HCT116 (cell line): ENCODE measurements at regions not wholly inside any gene's neighbourhood (a gene's known extent, or its start where the extent isn't known, plus 50 kb on each side); places are given as distances from the start of the nearest gene placed in this dataset.

Experiments used
- ATAC-seq: fragments of 200-7000 bp; cut with Tn5 transposase; 2 replicates; pipeline ENCODE4 v1.9.1; 2020; ENCODE audit warnings: mild to moderate bottlenecking, moderate library complexity
- BruUV-seq: library from RNA; stranded (reverse); fragments of 400-500 nt; replicated peaks from 2 replicates; lab custom pipeline; 2021; lab: Mats Ljungman, UMichigan
- CTCF ChIA-PET: fragments of 300-600 bp; sonication (Branson Sonifier 250); formaldehyde crosslinking; loops from one replicate; lab custom pipeline; 2021; ENCODE audit warnings: antibody characterized with exemption; lab: Charles Lee
- POLR2A ChIA-PET: fragments of 300-600, 350-600 bp; sonication (Branson Sonifier 250); formaldehyde crosslinking; loops from one replicate; lab custom pipeline; 2021; ENCODE audit warnings: antibody characterized with exemption; lab: Charles Lee
- RAD21 ChIA-PET, 2 experiments: fragments of 300-600 bp; sonication (Branson Sonifier 250); formaldehyde crosslinking; loops; one replicate each; lab custom pipeline; 2023; ENCODE audit warnings: low total read pairs in 2 of 2; ENCODE audit not compliant: uncharacterized antibody in 2 of 2, unreplicated experiment in 2 of 2, low non-redundant PET in 1 of 2; lab: Charles Lee
- DNase-seq: peaks from one replicate; pipeline ENCODE4 v3.0.0-alpha.2; 2010; ENCODE audit warnings: low read depth, low spot score
- H2AFZ ChIP-seq: fragments of 200-600 bp; shearing (Covaris generic), sonication (generic); 2 replicates; pipeline ENCODE4 v1.6.1; 2017; ENCODE audit warnings: low read depth, mixed run types, mixed read lengths, antibody characterized with exemption, low read length; ENCODE audit not compliant: poor library complexity, severe bottlenecking
- H3K27ac ChIP-seq: 2 replicates; pipeline ENCODE4 v1.5.1; 2012; ENCODE audit warnings: low read depth, low read length
- H3K27me3 ChIP-seq: fragments of 200-600 bp; sonication (generic); 2 replicates; pipeline ENCODE4 v1.6.1; 2016; ENCODE audit warnings: mixed run types, low read length, mixed read lengths; ENCODE audit not compliant: insufficient read depth
- H3K36me3 ChIP-seq, 2 experiments: fragments of 200-500 bp in 1 of 2; fragments of 200-600 bp in 1 of 2; sonication (Bioruptor generic) in 1 of 2; sonication (generic) in 1 of 2; 2 replicates each; pipeline versions ENCODE4 v1.5.1 to v1.6.1; 2014 to 2016; ENCODE audit warnings: low read length in 2 of 2, inconsistent platforms in 1 of 2, mixed read lengths in 1 of 2, mixed run types in 1 of 2; ENCODE audit not compliant: insufficient read depth in 2 of 2, control insufficient read depth in 1 of 2
- H3K4me1 ChIP-seq, 2 experiments: fragments of 200-600 bp in 1 of 2; sonication (generic) in 1 of 2; 2 replicates each; pipeline versions ENCODE4 v1.5.1 to v1.6.1; 2012 to 2017; ENCODE audit warnings: low read length in 2 of 2, inconsistent platforms in 1 of 2, mild to moderate bottlenecking in 1 of 2, mixed read lengths in 1 of 2, mixed run types in 1 of 2, moderate library complexity in 1 of 2; ENCODE audit not compliant: insufficient read depth in 2 of 2, control insufficient read depth in 1 of 2
- H3K4me2 ChIP-seq: fragments of 200-600 bp; sonication (generic); 2 replicates; pipeline ENCODE4 v1.6.1; 2017; ENCODE audit warnings: mixed run types, low read length, mixed read lengths
- H3K4me3 ChIP-seq, 2 experiments: fragments of 200-600 bp in 1 of 2; sonication (generic) in 1 of 2; replicated peaks in 1 of 2; 2 replicates each; pipeline ENCODE4 v1.5.1; 2011 to 2016; ENCODE audit warnings: low read length in 2 of 2, control low read depth in 1 of 2, low read depth in 1 of 2, mild to moderate bottlenecking in 1 of 2, mixed read lengths in 1 of 2, mixed run types in 1 of 2
- H3K79me2 ChIP-seq: fragments of 200-600 bp; sonication (generic); 2 replicates; pipeline ENCODE4 v1.6.1; 2017; ENCODE audit warnings: mild to moderate bottlenecking, mixed run types, low read length, moderate library complexity, mixed read lengths; ENCODE audit not compliant: insufficient read depth
- H3K9ac ChIP-seq: fragments of 200-600 bp; sonication (generic); 2 replicates; pipeline ENCODE4 v1.6.1; 2016; ENCODE audit warnings: low read length, mixed read lengths
- H3K9me2 ChIP-seq: fragments of 200-600 bp; sonication (generic), shearing (Covaris generic); 2 replicates; pipeline ENCODE4 v1.6.1; 2017; ENCODE audit warnings: mixed run types, mild to moderate bottlenecking, moderate library complexity; ENCODE audit not compliant: insufficient read depth
- H3K9me3 ChIP-seq, 2 experiments: fragments of 200-500 bp in 1 of 2; fragments of 200-600 bp in 1 of 2; sonication (Bioruptor generic) in 1 of 2; sonication (generic) in 1 of 2; 2 replicates each; pipeline ENCODE4 v1.6.1; 2014 to 2017; ENCODE audit warnings: low read length in 2 of 2, mixed read lengths in 2 of 2, inconsistent platforms in 1 of 2, low read depth in 1 of 2, mild to moderate bottlenecking in 1 of 2, mixed run types in 1 of 2, moderate library complexity in 1 of 2; ENCODE audit not compliant: control insufficient read depth in 1 of 2, insufficient read depth in 1 of 2
- H4K20me1 ChIP-seq: fragments of 200-600 bp; sonication (generic), shearing (Covaris generic); 2 replicates; pipeline ENCODE4 v1.6.1; 2017; ENCODE audit warnings: mixed run types, mild to moderate bottlenecking, moderate library complexity; ENCODE audit not compliant: insufficient read depth
- ATF3 ChIP-seq: IDR thresholded peaks from 2 replicates; pipeline ENCODE4 v1.6.1; 2012
- ELF1 ChIP-seq: IDR thresholded peaks from 2 replicates; pipeline ENCODE4 v1.6.1; 2012; ENCODE audit warnings: low read depth, borderline replicate concordance
- EZH2 ChIP-seq: fragments of 200-600 bp; sonication (generic); IDR thresholded peaks from 2 replicates; pipeline ENCODE4 v1.6.1; 2017; ENCODE audit warnings: antibody characterized with exemption, mixed run types
- FOSL1 ChIP-seq: IDR thresholded peaks from 2 replicates; pipeline ENCODE4 v1.6.1; 2012; ENCODE audit warnings: low read depth
- JUND ChIP-seq: IDR thresholded peaks from 2 replicates; pipeline ENCODE4 v1.6.1; 2012
- MAX ChIP-seq: IDR thresholded peaks from 2 replicates; pipeline ENCODE4 v1.6.1; 2012
- POLR2A ChIP-seq: IDR thresholded peaks from 2 replicates; pipeline ENCODE4 v1.7.0; 2011; ENCODE audit warnings: borderline replicate concordance; ENCODE audit not compliant: insufficient read depth, insufficient read length; ENCODE audit errors: extremely low read depth
- POLR2AphosphoS5 ChIP-seq: IDR thresholded peaks from 2 replicates; pipeline ENCODE4 v1.6.1; 2011; ENCODE audit warnings: mild to moderate bottlenecking, low read depth, low read length, moderate library complexity
- RAD21 ChIP-seq: IDR thresholded peaks from 2 replicates; pipeline ENCODE4 v1.6.1; 2012; ENCODE audit warnings: low read depth, mild to moderate bottlenecking
- REST ChIP-seq: IDR thresholded peaks from 2 replicates; pipeline ENCODE4 v1.6.1; 2012; ENCODE audit warnings: low read depth
- SIN3A ChIP-seq: IDR thresholded peaks from 2 replicates; pipeline ENCODE4 v1.6.1; 2012; ENCODE audit warnings: low read depth
- SP1 ChIP-seq: IDR thresholded peaks from 2 replicates; pipeline ENCODE4 v1.6.1; 2012; ENCODE audit warnings: low read depth
- SRF ChIP-seq: IDR thresholded peaks from 2 replicates; pipeline ENCODE4 v1.6.1; 2012; ENCODE audit warnings: low read depth
- TCF7L2 ChIP-seq: IDR thresholded peaks from 2 replicates; pipeline ENCODE4 v1.7.0; 2011; ENCODE audit warnings: borderline replicate concordance, inconsistent platforms; ENCODE audit not compliant: insufficient read depth, insufficient read length; ENCODE audit errors: extremely low read depth
- YY1 ChIP-seq: IDR thresholded peaks from 2 replicates; pipeline ENCODE4 v1.6.1; 2011; ENCODE audit warnings: low read length, low read depth, moderate library complexity, mild to moderate bottlenecking; ENCODE audit not compliant: insufficient replicate concordance; ENCODE audit errors: extremely low read depth
- ZFX ChIP-seq: fragments of 450-650 bp; IDR thresholded peaks from 2 replicates; pipeline ENCODE4 v1.6.1; 2017
- ZNF274 ChIP-seq: fragments of 200-500 bp; sonication (Bioruptor generic); IDR thresholded peaks from 2 replicates; pipeline ENCODE4 v1.6.1; 2014; ENCODE audit warnings: mild to moderate bottlenecking, low read depth, low read length, inconsistent platforms
- intact Hi-C: fragments of 100-400 bp; cut with micrococcal nuclease; formaldehyde crosslinking; loops from 2 replicates; pipeline ENCODE4 v1.10.0; 2022

DNA sequence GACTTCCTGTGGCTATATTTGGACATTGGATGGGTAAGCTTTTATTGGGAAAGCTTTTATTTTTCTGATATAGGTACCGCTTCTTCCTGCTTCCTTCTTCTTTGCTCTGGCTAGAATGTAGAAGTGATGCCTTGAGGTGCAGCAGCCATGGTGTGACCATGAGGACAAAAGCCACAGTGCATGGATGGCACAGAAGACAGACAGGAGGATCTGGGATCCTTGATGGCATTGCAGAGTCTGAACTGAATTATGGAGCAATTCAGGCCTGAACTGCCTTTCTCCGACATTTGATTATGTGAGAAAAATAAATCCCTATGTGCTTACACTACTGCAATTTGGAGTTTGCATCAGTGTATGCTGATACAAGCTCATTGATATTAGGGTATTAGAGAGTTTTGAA, 191.3 kb upstream of the CRY1 start:
- Histone ChIP-seq H3K4me3 (no peak overlapping the region), H2AFZ (no peak overlapping the region), H3K27me3 (no peaks in the 10 kb centered on the region), H3K9me3 (no peaks in the 10 kb centered on the region), H3K9ac (no peak overlapping the region), H3K27ac (no peak overlapping the region), H4K20me1 (no peaks in the 10 kb centered on the region), H3K79me2 (no peaks in the 10 kb centered on the region), H3K4me2 (no peak overlapping the region)
- DNase-seq = no peak
- ChIA-PET CTCF (no interaction called here), POLR2A (no interaction called here)
- no TSS peak for BruUV-seq
- intact Hi-C loops = no loop called here
- ATAC-seq = no peak
- TF ChIP-seq SIN3A (no peak), JUND (no peak), YY1 (no peak), FOSL1 (no peak), ELF1 (no peak), MAX (no peak), RAD21 (no peak), TCF7L2 (no peak)
- TF ChIP-seq, all 23 proteins: peak for 0
- Histone ChIP-seq H3K36me3 (no peaks in the 10 kb centered on the region), H3K9me2 (no peaks in the 10 kb centered on the region), H3K4me1 (no peaks in the 10 kb centered on the region)
- RAD21 ChIA-PET = no interaction called here

DNA sequence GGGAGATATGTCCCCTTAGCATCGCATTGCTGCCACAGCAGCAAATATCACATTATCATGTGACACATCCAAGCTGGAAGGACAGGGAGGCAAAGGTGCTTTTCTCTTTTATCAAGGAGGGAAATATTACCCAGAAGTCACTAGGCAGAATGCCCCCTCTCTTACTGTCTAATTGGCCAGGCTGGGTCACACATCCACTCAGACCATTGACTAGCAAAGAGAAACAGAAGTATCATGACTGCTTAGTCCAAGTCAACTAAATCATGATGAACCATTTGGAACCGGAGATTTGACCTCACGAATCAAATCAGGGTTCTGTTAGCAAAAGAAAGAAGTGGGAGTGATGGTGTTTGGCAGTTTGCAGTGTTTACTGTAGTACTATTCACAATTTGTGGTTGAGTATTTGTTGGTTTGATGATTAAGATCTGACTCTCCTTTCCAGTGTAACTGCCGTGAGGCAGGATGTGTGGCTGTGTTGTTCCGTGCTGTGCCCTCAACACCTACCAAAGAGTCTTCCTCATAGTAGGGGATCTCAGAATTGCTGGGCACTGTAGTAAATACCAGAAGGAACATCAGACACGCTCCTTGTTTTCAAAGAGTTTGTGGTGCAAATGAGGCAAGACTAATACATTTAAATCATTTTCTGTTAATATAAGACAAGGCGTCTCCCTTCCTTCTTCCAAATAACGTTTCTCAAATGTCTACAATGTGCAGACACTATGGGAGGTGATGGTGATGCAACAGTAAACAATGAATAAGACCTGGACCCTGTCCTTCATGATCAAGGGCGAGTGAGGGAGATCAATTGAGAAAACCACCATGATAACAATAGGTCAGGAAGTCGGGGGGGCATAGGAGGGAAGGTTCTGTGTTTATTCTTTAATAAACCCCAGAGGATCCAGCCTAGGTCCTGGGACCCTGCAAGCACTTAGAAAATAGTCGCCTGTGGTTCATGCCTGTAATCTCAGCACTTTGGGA, 194.4 kb upstream of the CRY1 start:
- POLR2A ChIA-PET = no interaction called here
- no peak overlapping the region for H3K27ac ChIP-seq
- no peaks in the 10 kb centered on the region for H3K9me3 ChIP-seq
- H3K9me2 ChIP-seq = no peaks in the 10 kb centered on the region
- no peak overlapping the region for H3K9ac ChIP-seq
- no peaks in the 10 kb centered on the region for H3K27me3 ChIP-seq
- no peak overlapping the region for H3K4me3 ChIP-seq
- CTCF ChIA-PET = no interaction called here
- H3K4me1 ChIP-seq = no peaks in the 10 kb centered on the region
- DNase-seq = no peak
- H2AFZ ChIP-seq = no peak overlapping the region
- H3K4me2 ChIP-seq = no peak overlapping the region
- no TSS peak for BruUV-seq
- no peak for TF ChIP-seq JUND
- TF ChIP-seq SIN3A = no peak
- no peak for TF ChIP-seq ATF3
- TF ChIP-seq SRF = no peak
- no peak for TF ChIP-seq SP1
- TF ChIP-seq ZFX = no peak
- no peak for TF ChIP-seq EZH2
- no peak for TF ChIP-seq POLR2AphosphoS5
- no peak for TF ChIP-seq ZNF274
- TF ChIP-seq ELF1 = no peak
- no peak for TF ChIP-seq REST
- TF ChIP-seq POLR2A = no peak
- no peak for TF ChIP-seq MAX
- H4K20me1 ChIP-seq = no peaks in the 10 kb centered on the region
- H3K79me2 ChIP-seq = no peaks in the 10 kb centered on the region
- intact Hi-C loops = no loop called here
- H3K36me3 ChIP-seq = no peaks in the 10 kb centered on the region
- RAD21 ChIA-PET = no interaction called here
- no peak for ATAC-seq
